Uterus (tissue), 3 donors: ENCODE measurements at regions not wholly inside any gene's neighbourhood (a gene's known extent, or its start where the extent isn't known, plus 50 kb on each side); places are given as distances from the start of the nearest gene placed in this dataset.
A peak's percentile ranks its signal among the peaks of the same experiment; 100 is the strongest.

Experiments used
- DNase-seq, 2 donors: peaks; one replicate each; pipeline ENCODE4 v3.0.0-alpha.2; 2019 to 2020
- H3K27ac ChIP-seq, 2 donors: fragments of 200-600 bp; sonication (generic); 1 replicate in 1 of 2; 2 replicates in 1 of 2; pipeline ENCODE4 v1.5.1; 2016 to 2018
- H3K27me3 ChIP-seq, 2 donors: fragments of 200-600 bp; sonication (generic); one replicate each; pipeline ENCODE4 v1.5.1; 2018 to 2019; ENCODE audit warnings: control low read depth in 1 of 2
- H3K36me3 ChIP-seq, 2 donors: fragments of 200-600 bp; sonication (generic); one replicate each; pipeline ENCODE4 v1.5.1; 2019; ENCODE audit warnings: control low read depth in 1 of 2
- H3K4me1 ChIP-seq, 2 donors: fragments of 200-600 bp; sonication (generic); one replicate each; pipeline ENCODE4 v1.5.1; 2018 to 2019; ENCODE audit warnings: control low read depth in 1 of 2
- H3K4me3 ChIP-seq, 2 donors: fragments of 200-600 bp; sonication (generic); 1 replicate in 1 of 2; 2 replicates in 1 of 2; pipeline ENCODE4 v1.5.1; 2018 to 2019; ENCODE audit warnings: mild to moderate bottlenecking in 1 of 2
- H3K9me3 ChIP-seq, 2 donors: fragments of 200-600 bp; sonication (generic); one replicate each; pipeline ENCODE4 v1.5.1; 2019; ENCODE audit warnings: control low read depth in 1 of 2
- CTCF ChIP-seq, 4 experiments: fragments of 200-600 bp in 2 of 4; fragments of 450-650 bp in 2 of 4; sonication (generic) in 2 of 4; IDR thresholded peaks; one replicate each; pipeline ENCODE4 v1.5.1; 2016 to 2019; ENCODE audit warnings: antibody characterized with exemption in 4 of 4, mild to moderate bottlenecking in 2 of 4, moderate library complexity in 1 of 4
- POLR2A ChIP-seq, 2 donors: fragments of 450-650 bp; IDR thresholded peaks; one replicate each; pipeline ENCODE4 v1.6.1; 2016; ENCODE audit warnings: antibody characterized with exemption in 2 of 2, mild to moderate bottlenecking in 1 of 2, moderate library complexity in 1 of 2
- intact Hi-C: fragments of 100-400 bp; cut with DNase I; formaldehyde crosslinking; loops from one replicate; pipeline ENCODE4 v1.15.1; 2023; ENCODE audit warnings: low total_unique reads
- donor health status: DM: yes; HTN: yes; CAD: no.

- peaks cover 20 to 47% of the 10 kb centered on the region in 2 donors for H3K4me1 ChIP-seq
- intact Hi-C loops = loop anchor here (5.0 to 10.0 kb wide), 2 partner anchors 34 to 376 kb away; no protein-coding TSS in a partner anchor
- H3K9me3 ChIP-seq = no peaks in the 10 kb centered on the region
These were observed 93.8 kb downstream of the RFLNA start for GRCh38 chr12:124388679-124389137.

GRCh38 chr12:124388038-124388671 lies 93.3 kb downstream of the RFLNA start:
- intact Hi-C loops = loop anchor here (5.0 to 10.0 kb wide), 2 partner anchors 34 to 377 kb away; no protein-coding TSS in a partner anchor
- H3K4me1 ChIP-seq = peaks cover 15 to 42% of the 10 kb centered on the region in 2 donors
- TF ChIP-seq CTCF (IDR thresholded peaks at IDR 0.05) (no peak), POLR2A (IDR thresholded peaks at IDR 0.05) (no peak)

More at GRCh38 chr12:124388679-124389137, 93.8 kb downstream of the RFLNA start:
- Histone ChIP-seq H3K36me3 (no peaks in the 10 kb centered on the region), H3K27me3 (no peaks in the 10 kb centered on the region), H3K27ac (peak overlapping the region; percentile 87 to 90), H3K4me3 (peak overlapping the region; percentile 41 to 42)
- no peak for TF ChIP-seq CTCF (IDR thresholded peaks at IDR 0.05)
- TF ChIP-seq POLR2A (IDR thresholded peaks at IDR 0.05) = peak in 1 of 2 donors; percentile 52
- peak; percentile 78 to 86 for DNase-seq

GRCh38 chr12:124387528-124387911 lies 92.6 kb downstream of the RFLNA start:
- Histone ChIP-seq H3K4me1 (peaks cover 14 to 36% of the 10 kb centered on the region in 2 donors), H3K27me3 (no peaks in the 10 kb centered on the region), H3K27ac (peak overlapping the region; percentile 87 to 90), H3K4me3 (peak overlapping the region; percentile 41 to 42), H3K9me3 (no peaks in the 10 kb centered on the region), H3K36me3 (no peaks in the 10 kb centered on the region)
- intact Hi-C loops = loop anchor here (5.0 to 10.0 kb wide), 2 partner anchors 35 to 377 kb away; no protein-coding TSS in a partner anchor
- DNase-seq = peak in 1 of 2 donors; percentile 38
- no peak for TF ChIP-seq CTCF (IDR thresholded peaks at IDR 0.05)
- TF ChIP-seq POLR2A (IDR thresholded peaks at IDR 0.05) = no peak

More at GRCh38 chr12:124388038-124388671, 93.3 kb downstream of the RFLNA start:
- H3K27ac ChIP-seq = peak overlapping the region; percentile 87 to 90
- H3K9me3 ChIP-seq = no peaks in the 10 kb centered on the region
- H3K4me3 ChIP-seq = peak overlapping the region; percentile 41 to 42
- no peaks in the 10 kb centered on the region for H3K36me3 ChIP-seq
- DNase-seq = peak in 1 of 2 donors; percentile 61
- H3K27me3 ChIP-seq = no peaks in the 10 kb centered on the region

GRCh38 chr12:124386661-124387527 lies 92.0 kb downstream of the RFLNA start:
- no peak for TF ChIP-seq CTCF (IDR thresholded peaks at IDR 0.05)
- TF ChIP-seq POLR2A (IDR thresholded peaks at IDR 0.05) = no peak

More at GRCh38 chr12:124386661-124387527, 92.0 kb downstream of the RFLNA start:
- no peaks in the 10 kb centered on the region for H3K9me3 ChIP-seq
- H3K27ac ChIP-seq = peak overlapping the region; percentile 87 to 90
- H3K27me3 ChIP-seq = no peaks in the 10 kb centered on the region
- intact Hi-C loops = loop anchor here (5.0 to 10.0 kb wide), 2 partner anchors 35 to 378 kb away; no protein-coding TSS in a partner anchor
- no peaks in the 10 kb centered on the region for H3K36me3 ChIP-seq
- DNase-seq = peak in 1 of 2 donors; percentile 37
- peaks cover 19 to 33% of the 10 kb centered on the region in 2 donors for H3K4me1 ChIP-seq
- peak overlapping the region; percentile 41 to 42 for H3K4me3 ChIP-seq
